ENCODE measurements at regions not wholly inside any gene's neighbourhood (a gene's known extent, or its start where the extent isn't known, plus 50 kb on each side); places are given as distances from the start of the nearest gene placed in this dataset.

DNA sequence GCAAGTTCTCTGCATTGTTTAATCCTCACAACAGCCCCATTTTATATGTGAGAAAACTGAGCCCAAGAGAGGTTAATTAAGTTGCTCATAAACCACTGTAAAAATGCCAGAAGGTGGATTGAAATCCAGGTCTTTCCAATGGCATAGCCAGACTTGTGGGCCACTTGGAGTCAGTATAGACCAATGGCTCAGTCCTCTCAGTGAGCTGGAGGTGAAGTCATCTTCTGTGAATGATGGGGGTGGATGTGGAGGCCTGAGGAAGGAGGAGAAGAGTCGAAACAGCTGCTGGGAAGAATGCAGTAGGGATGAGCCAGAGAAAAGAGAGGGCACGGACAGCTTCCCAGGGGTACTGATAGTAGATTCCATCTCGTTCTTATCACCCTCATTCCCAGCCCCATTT, 213.4 kb downstream of the SOX9 start:
- no CpG with 5 or more reads among the region's 3 CpGs for WGBS (ENCODE audit: insufficient coverage)
- peaks cover 0 to 8% (median 3%) of the 10 kb centered on the region in 3 donors for H3K27me3 Mint-ChIP-seq (ENCODE audit: low read depth in 3 of 3)
- TF ChIP-seq, protein P1, sequence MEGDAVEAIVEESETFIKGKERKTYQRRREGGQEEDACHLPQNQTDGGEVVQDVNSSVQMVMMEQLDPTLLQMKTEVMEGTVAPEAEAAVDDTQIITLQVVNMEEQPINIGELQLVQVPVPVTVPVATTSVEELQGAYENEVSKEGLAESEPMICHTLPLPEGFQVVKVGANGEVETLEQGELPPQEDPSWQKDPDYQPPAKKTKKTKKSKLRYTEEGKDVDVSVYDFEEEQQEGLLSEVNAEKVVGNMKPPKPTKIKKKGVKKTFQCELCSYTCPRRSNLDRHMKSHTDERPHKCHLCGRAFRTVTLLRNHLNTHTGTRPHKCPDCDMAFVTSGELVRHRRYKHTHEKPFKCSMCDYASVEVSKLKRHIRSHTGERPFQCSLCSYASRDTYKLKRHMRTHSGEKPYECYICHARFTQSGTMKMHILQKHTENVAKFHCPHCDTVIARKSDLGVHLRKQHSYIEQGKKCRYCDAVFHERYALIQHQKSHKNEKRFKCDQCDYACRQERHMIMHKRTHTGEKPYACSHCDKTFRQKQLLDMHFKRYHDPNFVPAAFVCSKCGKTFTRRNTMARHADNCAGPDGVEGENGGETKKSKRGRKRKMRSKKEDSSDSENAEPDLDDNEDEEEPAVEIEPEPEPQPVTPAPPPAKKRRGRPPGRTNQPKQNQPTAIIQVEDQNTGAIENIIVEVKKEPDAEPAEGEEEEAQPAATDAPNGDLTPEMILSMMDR (IDR thresholded peaks at IDR 0.05): no peak
- H3K27ac Mint-ChIP-seq: no peak overlapping the region
- no peaks in the 10 kb centered on the region for H3K27me3 ChIP-seq (ENCODE audit: control insufficient read depth in 2 of 2, insufficient read depth in 2 of 2, low read length in 2 of 2)
- intact Hi-C loops (cut with micrococcal nuclease): no loop called here
- H3K27ac ChIP-seq (ENCODE audit: low read depth in 1 of 2, low read length in 2 of 2): no peak overlapping the region
- no peak overlapping the region for H3K4me3 ChIP-seq (replicated peaks in 1 of 3; ENCODE audit: low read depth in 2 of 3, low read length in 3 of 3)
- H3K4me2 ChIP-seq (replicated peaks; ENCODE audit: extremely low read depth, low read length, poor library complexity, severe bottlenecking): no peak overlapping the region
- H3K9me3 Mint-ChIP-seq: peaks cover 0 to 16% (median 6%) of the 10 kb centered on the region in 7 donors
- no peaks in the 10 kb centered on the region for H3K9me3 ChIP-seq (replicated peaks in 1 of 2; ENCODE audit: control insufficient read depth in 1 of 2, insufficient read depth in 1 of 2, low read length in 2 of 2)
- H3K36me3 Mint-ChIP-seq: no peaks in the 10 kb centered on the region
- H3K79me2 ChIP-seq (ENCODE audit: insufficient read depth, low read length): no peaks in the 10 kb centered on the region
- no peaks in the 10 kb centered on the region for H3K36me3 ChIP-seq (replicated peaks in 1 of 2; ENCODE audit: control insufficient read depth in 1 of 2, insufficient read depth in 2 of 2, low read length in 2 of 2)
- H2AFZ ChIP-seq (ENCODE audit: insufficient read depth, low read depth, low read length, poor library complexity, severe bottlenecking): no peak overlapping the region
- no peaks in the 10 kb centered on the region for H4K20me1 ChIP-seq (ENCODE audit: insufficient read depth, low read length)
- no peaks in the 10 kb centered on the region for H3K4me1 ChIP-seq (ENCODE audit: control insufficient read depth in 1 of 2, insufficient read depth in 2 of 2, low read length in 2 of 2)
- no peak overlapping the region for H3K9ac ChIP-seq (ENCODE audit: insufficient read depth, low read length, poor library complexity, severe bottlenecking)
- no peak overlapping the region for H3K4me3 Mint-ChIP-seq
- no peaks in the 10 kb centered on the region for H3K4me1 Mint-ChIP-seq
- no peak for DNase-seq

DNA sequence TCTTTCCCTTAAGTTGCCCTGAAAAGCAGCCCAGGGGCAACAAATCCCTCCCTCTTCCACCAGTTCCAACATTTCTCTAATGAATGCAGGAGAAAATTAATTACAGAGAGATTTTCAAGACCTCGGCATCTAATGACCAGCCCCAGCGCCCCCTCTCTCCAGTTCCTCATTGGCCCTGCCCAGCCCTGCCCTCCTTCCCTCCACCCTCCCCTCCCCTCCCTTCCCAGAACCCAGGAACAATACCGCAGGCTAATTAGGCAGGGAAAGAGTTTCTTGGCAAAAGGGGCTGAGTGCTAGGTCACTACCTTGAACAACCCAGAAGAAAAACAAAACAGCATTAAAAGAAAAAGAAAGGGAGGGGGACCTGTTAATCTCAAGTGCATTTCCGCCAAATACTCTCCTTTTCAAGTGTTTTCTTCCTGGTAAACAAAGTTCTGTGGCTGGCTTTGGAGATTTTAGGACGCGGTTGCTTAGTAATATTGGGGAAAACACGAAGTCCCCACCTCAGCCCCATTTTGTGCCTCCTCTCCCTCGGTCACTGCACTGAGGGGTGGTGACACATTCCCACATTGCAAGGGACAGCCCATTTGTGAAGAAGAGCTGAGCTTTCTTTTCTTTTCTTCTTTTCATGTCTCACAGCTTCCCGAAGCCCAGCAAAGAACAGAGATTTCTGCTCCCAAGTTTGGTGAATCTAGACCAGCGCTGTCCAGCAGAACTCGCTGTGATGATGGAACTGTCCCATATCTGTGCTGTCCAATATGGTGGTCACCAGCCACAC, 215.4 kb downstream of the SOX9 start:
- 69% methylated on average over 3 of the region's 11 CpGs for WGBS (ENCODE audit: insufficient coverage)
- Histone ChIP-seq H3K36me3 (replicated peaks in 1 of 2; ENCODE audit: control insufficient read depth in 1 of 2, insufficient read depth in 2 of 2, low read length in 2 of 2) (no peaks in the 10 kb centered on the region), H3K4me1 (ENCODE audit: control insufficient read depth in 1 of 2, insufficient read depth in 2 of 2, low read length in 2 of 2) (no peaks in the 10 kb centered on the region), H3K4me3 (replicated peaks in 1 of 3; ENCODE audit: low read depth in 2 of 3, low read length in 3 of 3) (no peak overlapping the region), H4K20me1 (ENCODE audit: insufficient read depth, low read length) (no peaks in the 10 kb centered on the region), H3K79me2 (ENCODE audit: insufficient read depth, low read length) (no peaks in the 10 kb centered on the region), H3K9ac (ENCODE audit: insufficient read depth, low read length, poor library complexity, severe bottlenecking) (no peak overlapping the region), H3K4me2 (replicated peaks; ENCODE audit: extremely low read depth, low read length, poor library complexity, severe bottlenecking) (no peak overlapping the region), H3K9me3 (replicated peaks in 1 of 2; ENCODE audit: control insufficient read depth in 1 of 2, insufficient read depth in 1 of 2, low read length in 2 of 2) (no peaks in the 10 kb centered on the region), H3K27ac (ENCODE audit: low read depth in 1 of 2, low read length in 2 of 2) (no peak overlapping the region), H3K27me3 (ENCODE audit: control insufficient read depth in 2 of 2, insufficient read depth in 2 of 2, low read length in 2 of 2) (no peaks in the 10 kb centered on the region), H2AFZ (ENCODE audit: insufficient read depth, low read depth, low read length, poor library complexity, severe bottlenecking) (no peak overlapping the region)
- H3K4me1 Mint-ChIP-seq: no peaks in the 10 kb centered on the region
- no peak overlapping the region for H3K4me3 Mint-ChIP-seq
- intact Hi-C loops (cut with micrococcal nuclease): no loop called here
- TF ChIP-seq, protein P1 (IDR thresholded peaks at IDR 0.05): no peak
- no peaks in the 10 kb centered on the region for H3K36me3 Mint-ChIP-seq
- H3K9me3 Mint-ChIP-seq: peaks cover 0 to 13% (median 1%) of the 10 kb centered on the region in 7 donors
- H3K27me3 Mint-ChIP-seq (ENCODE audit: low read depth in 3 of 3): peaks cover 0 to 13% (median 3%) of the 10 kb centered on the region in 3 donors
- H3K27ac Mint-ChIP-seq: no peak overlapping the region
- no peak for DNase-seq
